Activated naive CD4-positive, alpha-beta T cell (primary cell): ENCODE measurements at regions not wholly inside any gene's neighbourhood (a gene's known extent, or its start where the extent isn't known, plus 50 kb on each side); places are given as distances from the start of the nearest gene placed in this dataset.

ENCODE experiments used
- DNase-seq, 4 experiments: peaks; one replicate each; lab custom pipeline; 2025; lab: John Stamatoyannopoulos, UW

- no peak for DNase-seq
These were observed 276.1 kb downstream of the PTBP2 start for GRCh38 chr1:96997717-96998116.

- DNase-seq: no peak
These were observed 276.9 kb downstream of the PTBP2 start for GRCh38 chr1:96998466-96998865.

GRCh38 chr1:96999191-96999590 is 277.6 kb downstream of the PTBP2 start:
- no peak for DNase-seq

- no peak for DNase-seq
These were observed 282.5 kb downstream of the PTBP2 start for GRCh38 chr1:97004054-97004453.

- DNase-seq: no peak
These were observed 283.2 kb downstream of the PTBP2 start for GRCh38 chr1:97004743-97005142.

GRCh38 chr1:97006044-97006661 is 284.6 kb downstream of the PTBP2 start:
- no peak for DNase-seq

GRCh38 chr1:97007840-97008604 is 286.4 kb downstream of the PTBP2 start:
- DNase-seq: no peak

GRCh38 chr1:97010566-97011264 is 289.1 kb downstream of the PTBP2 start:
- no peak for DNase-seq

GRCh38 chr1:97013136-97013535 is 291.6 kb downstream of the PTBP2 start:
- DNase-seq: no peak

- no peak for DNase-seq
These were observed 292.4 kb downstream of the PTBP2 start for GRCh38 chr1:97013941-97014340.

GRCh38 chr1:97014426-97014825 is 292.8 kb downstream of the PTBP2 start:
- no peak for DNase-seq

- DNase-seq: no peak
These were observed 296.3 kb downstream of the PTBP2 start for GRCh38 chr1:97017895-97018294.
